Left hindlimb (tissue), 1 donor: ENCODE measurements at regions not wholly inside any gene's neighbourhood (a gene's known extent, or its start where the extent isn't known, plus 50 kb on each side); places are given as distances from the start of the nearest gene placed in this dataset.
A peak's percentile ranks its signal among the peaks of the same experiment; 100 is the strongest.

Source experiments
- DNase-seq: peaks from one replicate; pipeline ENCODE4 v3.0.0-alpha.2; 2018

GRCh38 chr11:119808407-119809185 lies 79.6 kb upstream of the NECTIN1 start:
- DNase-seq, result no peak

- no peak for DNase-seq
These were observed 78.8 kb upstream of the NECTIN1 start for GRCh38 chr11:119807841-119808240.

- DNase-seq, result no peak
These were observed 78.4 kb upstream of the NECTIN1 start for GRCh38 chr11:119807402-119807801.

DNA sequence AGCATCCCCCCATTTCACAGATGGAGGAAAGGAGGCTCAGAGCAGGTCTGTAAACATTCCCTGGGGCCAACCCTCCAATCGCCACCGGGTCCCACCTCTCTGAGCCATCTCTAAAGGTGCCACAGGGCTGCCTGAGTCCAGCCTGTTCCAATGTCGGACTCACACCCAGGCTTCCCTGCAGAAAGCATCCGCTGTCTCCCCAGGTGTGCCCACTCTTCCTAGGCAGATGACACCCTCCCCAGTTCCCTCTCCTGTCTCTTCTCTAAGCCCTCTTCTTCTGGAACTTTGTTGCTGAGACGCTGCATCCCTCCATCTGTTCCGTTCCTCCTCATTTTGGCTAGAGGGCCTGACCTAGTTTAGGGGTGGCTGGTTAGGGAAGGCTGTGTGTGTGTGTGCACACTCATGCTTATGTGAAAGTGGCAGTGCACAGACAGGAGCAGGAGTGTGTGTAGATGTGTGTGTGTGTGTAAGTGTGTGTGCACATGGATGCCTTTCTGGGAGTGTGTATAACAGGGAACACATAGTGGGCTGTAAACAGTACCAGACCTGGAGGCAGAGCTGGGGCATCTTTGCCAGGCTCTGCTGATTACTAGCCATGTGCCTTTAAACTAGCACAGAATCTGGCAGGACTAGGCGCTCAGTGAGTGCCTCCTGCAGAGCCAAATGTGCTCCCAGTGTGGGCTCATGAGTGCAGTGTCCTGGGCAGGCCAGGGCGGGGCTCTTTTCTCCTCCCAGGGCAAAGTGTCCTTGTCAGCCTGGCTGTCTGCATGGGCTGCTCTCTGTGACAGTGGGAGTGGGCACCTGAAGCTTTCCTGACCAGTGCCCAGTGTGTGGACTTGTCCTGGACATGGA lies 77.3 kb upstream of the NECTIN1 start:
- DNase-seq, result no peak

GRCh38 chr11:119805663-119806062 lies 76.7 kb upstream of the NECTIN1 start:
- DNase-seq, result no peak

- DNase-seq, result no peak
These were observed 75.7 kb upstream of the NECTIN1 start for GRCh38 chr11:119804698-119805097.

DNA sequence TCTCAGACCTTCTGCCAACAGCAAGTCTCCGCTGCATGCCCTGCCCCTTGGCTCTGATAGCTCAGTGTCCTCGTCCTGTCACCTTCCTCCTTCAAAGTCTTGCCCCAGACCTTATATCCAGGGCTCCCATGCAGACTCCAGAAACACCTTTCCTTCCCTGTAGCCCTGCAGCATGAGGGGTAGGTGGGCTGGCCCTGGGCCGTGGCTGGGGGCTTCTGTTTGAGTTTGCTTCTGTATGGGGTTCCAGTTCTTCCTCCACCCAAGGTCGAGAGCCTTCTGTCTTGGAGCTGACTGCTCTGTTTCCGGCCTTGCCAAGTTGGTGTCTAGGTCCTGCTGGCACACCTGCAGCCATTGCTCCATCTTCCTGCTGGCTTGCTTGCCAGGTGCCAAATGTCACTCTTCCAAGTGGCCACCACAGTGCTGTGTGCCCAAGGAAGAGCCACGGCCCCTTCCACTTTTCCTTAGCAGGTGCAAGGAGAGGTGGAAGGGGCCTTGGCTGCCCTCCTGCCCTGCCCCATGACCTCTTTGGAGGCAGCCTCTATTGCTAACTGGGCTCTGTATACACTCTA lies 74.8 kb upstream of the NECTIN1 start:
- DNase-seq, result no peak

- no peak for DNase-seq
These were observed 74.1 kb upstream of the NECTIN1 start for GRCh38 chr11:119803139-119803538.

DNA sequence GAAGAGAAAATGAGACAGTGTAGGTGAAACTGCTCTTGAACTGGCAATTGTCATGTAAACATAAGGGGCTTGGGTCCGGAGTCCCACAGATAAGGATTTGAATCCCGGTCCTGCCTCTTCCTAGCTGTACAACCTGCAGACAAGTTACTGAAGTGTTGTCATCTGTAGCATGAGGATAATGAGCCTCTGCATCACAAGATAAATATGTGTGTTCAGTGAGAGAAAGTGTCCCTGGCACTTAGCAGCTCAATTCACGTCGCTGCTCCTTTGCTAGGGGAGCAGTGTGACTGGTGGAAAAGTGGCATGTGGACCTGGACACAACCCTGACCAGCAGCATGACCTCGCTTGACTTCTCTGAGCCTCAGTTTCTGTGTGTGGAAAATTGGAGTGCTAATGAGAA lies 73.7 kb upstream of the NECTIN1 start:
- no peak for DNase-seq

- DNase-seq, result no peak
These were observed 71.6 kb upstream of the NECTIN1 start for GRCh38 chr11:119800619-119801018.

GRCh38 chr11:119800171-119800570 lies 71.2 kb upstream of the NECTIN1 start:
- no peak for DNase-seq

GRCh38 chr11:119798656-119799055 lies 69.7 kb upstream of the NECTIN1 start:
- no peak for DNase-seq

DNA sequence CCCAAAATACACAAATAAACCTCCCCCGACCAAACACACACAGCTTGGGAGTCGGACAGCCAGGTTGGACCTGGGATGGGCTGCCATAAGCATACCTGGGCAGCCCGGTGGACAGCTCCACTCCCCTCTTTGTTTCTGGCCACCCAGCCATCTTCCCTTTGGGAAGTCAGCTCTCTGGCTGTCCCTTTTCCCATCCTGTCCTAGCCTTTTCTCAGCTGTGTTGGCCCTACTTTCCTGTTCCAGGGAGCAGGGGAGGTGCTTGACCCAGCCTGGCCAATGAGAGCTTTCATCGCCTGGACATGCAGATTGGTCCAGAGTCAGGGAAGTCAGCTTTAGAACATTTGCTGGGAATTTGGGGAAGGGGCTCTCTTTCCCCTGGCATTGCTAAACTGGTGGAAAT lies 68.7 kb upstream of the NECTIN1 start:
- DNase-seq, result no peak

DNA sequence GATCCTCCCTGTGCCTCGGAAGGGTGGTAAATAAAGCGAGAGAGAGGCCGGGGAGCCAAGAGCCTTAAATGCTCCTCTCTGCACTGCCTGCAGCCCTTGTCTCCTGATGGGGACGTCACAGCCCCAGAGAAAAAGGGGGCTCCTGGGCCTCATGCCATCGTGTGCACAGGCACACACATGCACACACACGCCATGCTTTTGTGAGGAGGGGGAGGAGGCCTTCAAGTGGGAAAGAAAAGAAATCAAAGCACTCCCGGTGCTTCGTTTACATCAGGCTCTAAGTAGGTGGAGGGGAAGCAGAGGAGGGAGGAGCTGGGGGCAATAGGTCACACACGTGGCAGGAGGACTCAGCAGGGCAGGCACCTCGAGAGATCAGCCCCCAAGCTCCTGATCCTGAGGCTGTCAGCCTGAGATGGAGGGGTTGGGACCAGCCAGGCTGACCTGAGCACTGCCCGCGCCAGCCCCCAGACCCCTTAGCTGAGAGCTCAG lies 68.2 kb upstream of the NECTIN1 start:
- DNase-seq, result no peak

GRCh38 chr11:119796363-119797060 lies 67.5 kb upstream of the NECTIN1 start:
- no peak for DNase-seq

DNA sequence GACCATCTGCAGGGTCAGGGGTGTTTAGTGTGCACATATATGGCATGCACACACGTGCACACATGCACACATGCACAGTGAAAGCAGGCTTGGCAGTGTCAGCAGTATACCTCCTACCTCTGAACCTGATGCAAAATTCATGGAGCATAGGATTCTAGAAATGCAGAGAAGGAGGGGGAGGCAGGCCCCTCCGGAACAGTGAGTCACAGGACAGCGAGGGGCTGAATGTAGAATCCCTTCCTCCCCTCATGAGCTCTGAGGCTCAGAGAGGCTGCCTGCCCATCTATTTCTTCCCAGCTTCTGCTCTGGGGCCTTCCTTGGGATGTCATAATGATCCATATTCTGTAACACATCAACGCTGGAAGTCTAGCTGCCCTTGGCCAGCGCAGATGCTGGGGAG lies 66.7 kb upstream of the NECTIN1 start:
- DNase-seq, result no peak

DNA sequence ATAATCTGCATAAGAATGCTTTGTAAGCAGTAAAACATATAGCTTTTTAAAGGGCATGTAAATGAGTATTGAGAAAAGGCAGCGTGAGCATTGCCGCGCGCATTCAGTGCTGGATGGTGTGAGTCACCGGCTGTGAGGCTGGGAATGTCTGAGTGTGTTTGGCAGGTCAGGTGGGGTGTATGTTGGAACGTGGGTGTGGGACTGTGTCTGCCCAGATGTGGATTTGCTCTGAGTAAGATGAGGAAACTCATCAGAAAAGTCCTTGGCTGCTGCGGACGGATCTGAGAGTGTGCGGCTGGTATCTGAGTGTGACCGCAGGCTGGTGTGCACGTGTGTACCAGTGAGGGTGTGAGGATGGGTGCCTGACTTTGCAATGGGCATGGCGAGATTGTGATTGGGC lies 66.2 kb upstream of the NECTIN1 start:
- DNase-seq, result no peak

- no peak for DNase-seq
These were observed 65.8 kb upstream of the NECTIN1 start for GRCh38 chr11:119794756-119795155.

GRCh38 chr11:119794141-119794665 lies 65.2 kb upstream of the NECTIN1 start:
- no peak for DNase-seq

DNA sequence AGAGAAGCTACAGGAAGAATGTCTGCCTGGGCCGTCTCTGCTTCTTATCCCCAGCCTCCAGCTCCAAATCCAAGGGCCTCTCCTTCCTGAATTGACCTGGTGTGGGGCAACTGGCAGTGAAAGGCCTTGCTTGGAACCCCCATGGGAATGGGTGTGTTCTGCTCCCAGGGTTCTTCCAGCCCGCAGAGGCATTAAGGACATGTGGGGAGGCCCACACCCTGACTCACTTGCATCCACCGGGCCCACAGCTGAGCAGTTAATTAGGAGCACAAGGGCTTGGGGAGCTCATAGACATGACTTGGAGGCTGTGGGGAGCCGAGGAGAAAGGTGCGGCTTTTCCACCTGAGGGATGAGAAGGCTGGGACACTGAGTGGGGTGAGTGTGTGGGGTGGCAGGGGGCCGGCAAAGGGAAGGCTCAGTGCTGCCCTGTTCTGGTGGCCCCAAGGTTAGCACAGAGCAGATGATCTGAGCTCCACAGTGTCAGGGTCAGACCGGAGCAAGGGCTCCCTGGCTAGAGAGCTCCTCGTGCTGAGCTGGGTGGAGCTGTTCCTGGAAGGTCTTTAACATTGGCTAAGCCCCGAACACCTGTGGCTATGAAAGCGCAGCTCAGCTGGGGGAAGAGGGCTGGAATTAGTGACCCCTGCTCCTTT lies 64.5 kb upstream of the NECTIN1 start:
- no peak for DNase-seq

GRCh38 chr11:119791701-119792151 lies 62.7 kb upstream of the NECTIN1 start:
- DNase-seq, result peak; percentile 47

DNA sequence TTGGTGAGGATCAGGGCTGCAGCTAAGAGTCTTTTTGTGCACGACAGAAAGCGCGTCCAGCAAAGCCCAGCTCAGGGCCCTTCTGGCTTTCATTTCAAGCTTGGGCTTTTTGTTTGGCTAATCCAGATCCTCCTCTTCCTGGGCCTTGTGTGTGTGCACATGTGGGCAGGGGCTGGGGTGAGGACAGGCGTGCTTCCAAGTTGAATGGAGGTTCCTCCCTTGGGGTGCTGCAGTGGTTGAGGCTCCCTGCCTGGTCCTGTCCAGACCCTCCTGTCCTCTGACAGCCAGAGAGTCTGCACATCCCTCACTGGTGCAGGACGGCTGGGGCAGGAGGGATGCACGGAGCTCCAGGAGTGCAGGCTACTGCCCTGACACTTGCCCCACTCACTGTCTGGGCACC lies 62.0 kb upstream of the NECTIN1 start:
- peak; percentile 17 for DNase-seq
